HUES48 (cell line): ENCODE measurements at regions not wholly inside any gene's neighbourhood (a gene's known extent, or its start where the extent isn't known, plus 50 kb on each side); places are given as distances from the start of the nearest gene placed in this dataset.
"Not testable (repeated sequence)": the region's sequence is repeated elsewhere in the genome, so short reads cannot be mapped to it uniquely, and the experiment has no call there.

ENCODE experiments used
- H3K27ac ChIP-seq: one replicate; pipeline ENCODE4 v1.7.0; 2013; ENCODE audit warnings: low read depth, low read length, inconsistent platforms
- H3K27me3 ChIP-seq: 2 replicates; pipeline ENCODE4 v1.6.1; 2013; ENCODE audit warnings: mild to moderate bottlenecking, low read length; ENCODE audit not compliant: control insufficient read depth, insufficient read depth
- H3K36me3 ChIP-seq: 2 replicates; pipeline ENCODE4 v1.6.1; 2013; ENCODE audit warnings: low read length; ENCODE audit not compliant: control insufficient read depth, insufficient read depth
- H3K4me1 ChIP-seq: 2 replicates; pipeline ENCODE4 v1.6.1; 2013; ENCODE audit warnings: mild to moderate bottlenecking, low read length; ENCODE audit not compliant: control insufficient read depth, insufficient read depth
- H3K4me3 ChIP-seq: 2 replicates; pipeline ENCODE4 v1.5.1; 2013; ENCODE audit warnings: mild to moderate bottlenecking, low read depth, low read length
- H3K9ac ChIP-seq: 2 replicates; pipeline ENCODE4 v1.6.1; 2013; ENCODE audit warnings: mild to moderate bottlenecking, low read depth, low read length, moderate library complexity
- H3K9me3 ChIP-seq: 2 replicates; pipeline ENCODE4 v1.6.1; 2013; ENCODE audit warnings: low read length; ENCODE audit not compliant: control insufficient read depth, insufficient read depth

DNA sequence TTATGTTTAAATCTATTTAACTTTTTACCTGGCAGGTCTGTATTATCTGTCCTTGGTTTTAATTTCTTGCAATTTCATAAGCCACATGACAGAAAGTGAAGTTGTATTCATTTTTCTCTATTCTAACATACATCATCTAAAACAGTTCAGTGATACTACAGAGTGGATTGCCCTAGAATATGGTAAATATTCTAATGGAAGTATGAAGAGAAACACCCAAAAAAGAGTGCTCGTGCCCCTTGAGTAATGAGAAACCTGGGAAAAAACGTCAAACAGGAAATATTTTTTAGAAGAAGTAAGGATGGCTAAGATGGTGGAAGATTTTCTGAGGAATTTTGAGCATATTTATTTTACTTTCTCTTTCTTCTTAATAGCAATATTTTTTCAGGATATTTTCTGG is 261.1 kb upstream of the CBLB start:
- no peak overlapping the region for H3K9ac ChIP-seq
- H3K4me3 ChIP-seq = no peak overlapping the region
- H3K27me3 ChIP-seq = no peaks in the 10 kb centered on the region
- no peaks in the 10 kb centered on the region for H3K36me3 ChIP-seq
- no peaks in the 10 kb centered on the region for H3K9me3 ChIP-seq
- no peak overlapping the region for H3K27ac ChIP-seq
- H3K4me1 ChIP-seq = peaks cover 9% of the 10 kb centered on the region; the same call in 1 of the 2 replicates

DNA sequence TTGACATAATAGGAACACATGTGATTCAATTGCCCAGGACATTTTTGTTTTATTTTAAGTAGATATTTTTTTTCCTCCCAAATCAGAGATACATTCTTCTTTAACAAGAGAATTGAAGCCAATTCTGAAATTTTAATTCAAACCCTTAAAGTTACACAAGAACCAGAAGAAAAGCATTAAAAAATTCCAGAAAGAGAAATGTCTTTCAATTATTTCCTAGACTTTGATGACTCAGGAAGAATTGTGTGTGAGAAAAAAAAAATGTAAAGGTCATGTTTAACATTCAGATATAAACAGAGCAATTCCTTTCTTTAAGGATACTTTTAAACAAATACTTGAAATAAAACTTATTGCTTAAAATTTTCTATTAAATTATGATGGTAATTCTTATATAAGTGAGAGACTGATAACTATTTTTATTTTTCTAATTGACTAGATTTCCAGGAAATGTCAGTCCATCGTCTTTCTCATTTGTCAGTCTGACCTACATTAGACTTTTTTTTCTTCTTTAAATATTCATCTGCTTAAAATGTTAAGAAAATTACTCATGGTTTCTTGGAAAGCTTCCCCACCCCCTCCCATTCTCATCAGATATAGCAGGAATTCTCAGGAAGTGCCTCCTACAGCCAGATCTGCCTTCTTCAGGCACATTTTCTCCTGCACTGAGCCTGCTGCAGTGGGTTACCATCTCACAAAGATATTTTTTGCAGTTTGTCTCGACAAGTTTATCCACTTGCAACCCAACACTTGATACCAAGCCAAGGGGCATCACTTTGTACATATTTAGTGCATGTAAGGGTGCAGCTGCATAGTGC is 261.8 kb upstream of the CBLB start:
- H3K4me3 ChIP-seq = no peak overlapping the region
- H3K27ac ChIP-seq = no peak overlapping the region
- no peaks in the 10 kb centered on the region for H3K36me3 ChIP-seq
- H3K9ac ChIP-seq = no peak overlapping the region
- H3K4me1 ChIP-seq = peaks cover 9% of the 10 kb centered on the region; the same call in 1 of the 2 replicates
- H3K9me3 ChIP-seq = no peaks in the 10 kb centered on the region
- H3K27me3 ChIP-seq = no peaks in the 10 kb centered on the region

DNA sequence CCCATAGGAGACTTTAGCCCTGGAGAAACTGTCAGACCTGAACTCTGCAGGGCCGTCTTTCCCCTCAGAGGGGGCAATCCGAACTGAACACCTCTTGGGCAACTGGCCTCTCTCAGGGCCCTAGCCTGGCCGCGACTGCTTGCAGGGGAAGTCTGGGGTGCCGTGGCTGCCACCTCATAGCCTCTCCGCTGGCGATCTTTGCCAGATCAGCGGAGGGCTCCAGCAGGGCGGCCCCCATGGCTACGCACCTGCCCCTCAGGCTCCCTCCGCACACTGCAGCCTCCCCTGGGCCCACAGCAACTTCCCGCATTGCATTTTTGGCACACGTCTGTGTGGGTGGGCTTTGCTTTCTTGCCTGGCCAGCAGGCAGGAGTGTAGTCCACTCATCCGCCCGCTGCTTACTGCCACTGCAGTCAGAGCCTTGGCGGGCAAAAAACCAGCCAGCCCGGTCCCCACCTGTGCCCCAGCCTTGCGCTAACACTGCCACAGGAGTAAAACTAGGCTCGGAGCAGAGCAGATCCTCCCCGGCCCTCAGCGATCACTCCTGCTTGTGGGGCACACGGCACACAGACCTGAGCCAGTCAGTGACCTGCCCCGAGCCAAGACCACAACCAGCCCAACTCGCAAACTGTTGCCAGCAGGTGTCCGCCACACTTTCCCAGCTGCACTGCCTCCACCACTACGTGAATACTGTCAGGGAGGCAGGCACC is 266.8 kb upstream of the CBLB start:
- Histone ChIP-seq H3K4me1 (peaks cover 8% of the 10 kb centered on the region; the same call in 1 of the 2 replicates), H3K36me3 (no peaks in the 10 kb centered on the region), H3K4me3 (no peak overlapping the region), H3K27me3 (no peaks in the 10 kb centered on the region), H3K27ac (no peak overlapping the region), H3K9ac (no peak overlapping the region), H3K9me3 (no peaks in the 10 kb centered on the region)

DNA sequence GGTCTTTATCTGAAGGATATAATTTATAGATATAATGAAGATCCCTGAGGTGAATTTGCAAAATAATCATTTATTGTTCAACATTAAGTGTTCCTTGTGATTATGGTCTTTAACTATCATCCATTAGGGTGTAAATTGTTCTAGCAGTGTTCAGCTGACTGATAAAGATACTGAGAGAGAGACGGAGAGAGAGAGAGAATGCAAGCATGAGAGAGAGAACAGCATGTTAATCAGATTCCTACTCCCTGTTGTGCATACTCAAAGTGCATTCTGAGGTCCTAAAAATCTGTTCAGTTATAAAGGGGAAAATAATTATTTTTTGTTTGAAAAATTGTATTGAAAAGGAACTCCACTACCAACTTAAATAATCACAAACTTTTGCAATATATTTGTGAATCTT is 271.0 kb upstream of the CBLB start:
- H3K9me3 ChIP-seq = no peaks in the 10 kb centered on the region
- H3K27ac ChIP-seq = no peak overlapping the region
- H3K27me3 ChIP-seq = no peaks in the 10 kb centered on the region
- H3K36me3 ChIP-seq = no peaks in the 10 kb centered on the region
- H3K4me1 ChIP-seq = peaks cover 6% of the 10 kb centered on the region; the same call in 1 of the 2 replicates
- no peak overlapping the region for H3K9ac ChIP-seq
- H3K4me3 ChIP-seq = no peak overlapping the region

DNA sequence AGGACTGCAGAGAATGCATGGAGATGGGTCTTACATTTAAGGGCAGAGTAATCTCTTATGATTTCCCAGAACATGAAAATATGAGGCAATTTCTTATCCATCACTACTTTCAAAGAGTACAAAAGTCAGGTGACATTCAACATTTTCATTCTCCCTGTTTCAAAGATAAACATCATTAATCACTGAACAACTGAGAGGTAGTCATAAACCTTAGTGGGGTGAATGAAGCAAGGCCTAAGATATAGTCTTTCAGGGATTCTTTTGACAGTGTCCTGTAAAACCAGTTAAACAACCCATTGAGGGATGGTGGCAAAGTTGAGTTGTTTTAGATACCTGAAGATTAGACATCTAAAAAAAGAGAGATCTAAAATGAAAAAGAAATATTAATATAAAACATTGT is 271.6 kb upstream of the CBLB start:
- H3K27ac ChIP-seq = no peak overlapping the region
- no peaks in the 10 kb centered on the region; the same call in 1 of the 2 replicates for H3K9me3 ChIP-seq
- H3K9ac ChIP-seq = no peak overlapping the region
- H3K36me3 ChIP-seq = no peaks in the 10 kb centered on the region
- H3K4me1 ChIP-seq = peaks cover 6% of the 10 kb centered on the region; the same call in 1 of the 2 replicates
- no peaks in the 10 kb centered on the region for H3K27me3 ChIP-seq
- no peak overlapping the region for H3K4me3 ChIP-seq

DNA sequence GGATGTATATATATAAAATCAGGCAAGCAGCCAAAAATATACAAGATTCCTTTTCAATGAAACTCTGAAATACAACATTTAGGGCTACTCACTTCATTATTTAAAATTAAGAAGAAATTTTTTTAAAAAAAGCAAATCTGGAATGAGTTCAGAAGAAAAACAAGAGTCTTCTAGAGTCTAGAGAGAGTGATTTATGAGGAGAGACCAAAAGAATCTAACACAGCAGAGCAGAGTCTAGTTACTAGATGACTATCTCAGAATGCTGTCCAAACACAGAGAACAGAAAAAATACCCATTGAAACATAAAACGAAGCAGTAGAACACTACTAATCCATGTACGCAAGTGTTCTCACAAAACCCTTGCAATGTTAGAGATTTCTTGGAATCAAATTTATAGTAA is 275.2 kb upstream of the CBLB start:
- Histone ChIP-seq H3K4me1 (peaks cover 6% of the 10 kb centered on the region; the same call in 1 of the 2 replicates), H3K27me3 (no peaks in the 10 kb centered on the region), H3K36me3 (no peaks in the 10 kb centered on the region), H3K9ac (no peak overlapping the region), H3K4me3 (no peak overlapping the region), H3K9me3 (no peaks in the 10 kb centered on the region; the same call in 1 of the 2 replicates), H3K27ac (no peak overlapping the region)

DNA sequence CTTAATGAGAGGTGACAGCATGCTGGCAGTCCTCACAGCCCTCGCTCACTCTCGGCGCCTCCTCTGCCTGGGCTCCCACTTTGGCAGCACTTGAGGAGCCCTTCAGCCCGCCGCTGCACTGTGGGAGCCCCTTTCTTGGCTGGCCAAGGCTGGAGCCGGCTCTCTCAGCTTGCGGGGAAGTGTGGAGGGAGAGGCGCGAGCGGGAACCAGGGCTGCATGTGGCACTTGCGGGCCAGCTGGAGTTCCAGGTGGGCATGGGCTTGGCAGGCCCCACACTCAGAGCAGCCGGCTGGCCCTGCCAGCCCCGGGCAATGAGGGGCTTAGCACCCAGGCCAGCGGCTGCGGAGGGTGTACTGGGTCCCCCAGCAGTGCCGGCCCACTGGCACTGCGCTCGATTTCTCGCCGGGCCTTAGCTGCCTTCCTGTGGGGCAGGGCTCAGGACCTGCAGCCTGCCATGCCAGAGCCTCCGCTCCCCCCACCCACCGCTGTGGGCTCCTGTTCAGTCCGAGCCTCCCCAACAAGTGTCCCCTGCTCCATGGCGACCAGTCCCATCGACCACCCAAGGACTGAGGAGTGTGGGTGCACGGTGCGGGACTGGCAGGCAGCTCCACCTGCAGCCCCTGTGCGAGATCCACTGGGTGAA is 279.7 kb upstream of the CBLB start:
- not testable (repeated sequence) for H3K4me3 ChIP-seq, H3K27me3 ChIP-seq, H3K27ac ChIP-seq, H3K9ac ChIP-seq, H3K4me1 ChIP-seq, H3K9me3 ChIP-seq, H3K36me3 ChIP-seq

DNA sequence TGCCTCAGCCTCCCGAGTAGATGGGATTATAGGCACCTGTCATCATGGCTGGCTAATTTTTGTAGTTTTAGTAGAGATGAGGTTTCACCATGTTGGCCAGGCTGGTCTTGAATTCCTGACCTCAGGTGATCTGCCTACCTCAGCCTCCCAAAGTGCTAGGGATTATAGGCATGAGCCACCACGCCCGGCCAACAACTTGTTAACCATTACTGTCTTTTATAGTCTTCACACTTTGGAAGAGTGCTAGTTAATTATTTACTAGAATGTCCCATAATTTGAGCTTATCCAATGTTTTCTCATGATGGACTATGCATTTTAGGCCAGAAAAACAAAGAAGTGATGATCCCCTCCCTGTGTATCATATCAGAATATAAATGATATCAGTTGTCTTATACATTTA is 288.6 kb upstream of the CBLB start:
- H3K4me3 ChIP-seq = no peak overlapping the region
- no peaks in the 10 kb centered on the region for H3K4me1 ChIP-seq
- H3K9me3 ChIP-seq = no peaks in the 10 kb centered on the region
- H3K9ac ChIP-seq = no peak overlapping the region
- H3K36me3 ChIP-seq = no peaks in the 10 kb centered on the region
- no peaks in the 10 kb centered on the region for H3K27me3 ChIP-seq
- H3K27ac ChIP-seq = no peak overlapping the region

DNA sequence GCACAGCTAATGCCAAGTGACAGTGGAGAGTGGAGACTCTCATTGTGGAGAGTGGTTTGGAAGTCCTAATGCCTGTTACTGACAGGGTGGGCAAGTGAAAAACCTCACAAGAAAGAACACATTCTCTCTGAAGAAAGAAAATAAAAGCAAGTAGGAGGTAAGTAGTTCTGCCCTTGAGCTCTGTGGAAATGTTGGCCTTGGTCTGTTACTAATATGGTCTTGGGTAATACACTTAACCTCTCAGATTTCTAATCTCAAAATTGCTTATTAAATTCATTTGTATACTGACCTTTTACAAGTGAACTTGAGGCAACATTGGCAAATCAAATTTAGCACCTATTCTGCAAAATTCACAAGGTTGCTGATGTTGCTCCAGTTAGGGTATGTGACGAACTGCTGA is 291.6 kb upstream of the CBLB start:
- Histone ChIP-seq H3K36me3 (no peaks in the 10 kb centered on the region), H3K9me3 (no peaks in the 10 kb centered on the region), H3K27ac (no peak overlapping the region), H3K27me3 (no peaks in the 10 kb centered on the region), H3K4me3 (no peak overlapping the region), H3K4me1 (no peaks in the 10 kb centered on the region; the same call in 1 of the 2 replicates), H3K9ac (no peak overlapping the region)

DNA sequence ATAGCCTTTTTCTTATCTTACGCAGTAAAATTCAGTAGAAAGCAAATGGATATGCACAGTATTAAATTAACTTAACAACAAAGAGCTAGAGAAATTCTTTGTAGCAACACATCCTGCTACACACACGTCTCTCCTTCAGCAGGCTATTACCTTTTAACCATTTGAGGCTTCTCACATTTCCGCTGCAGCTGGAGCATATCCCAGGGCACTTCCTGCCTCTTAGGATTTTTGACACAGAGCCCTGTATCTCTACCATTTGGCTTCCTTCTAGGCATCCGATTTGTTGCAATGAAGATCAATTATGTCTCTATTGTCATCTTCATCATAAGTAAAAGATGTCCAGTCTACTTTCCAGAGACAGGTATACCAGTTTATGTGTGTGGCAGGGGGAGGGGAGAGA is 292.4 kb upstream of the CBLB start:
- Histone ChIP-seq H3K27ac (no peak overlapping the region), H3K27me3 (no peaks in the 10 kb centered on the region), H3K9ac (no peak overlapping the region), H3K9me3 (no peaks in the 10 kb centered on the region), H3K4me3 (no peak overlapping the region), H3K4me1 (no peaks in the 10 kb centered on the region; the same call in 1 of the 2 replicates), H3K36me3 (no peaks in the 10 kb centered on the region)

DNA sequence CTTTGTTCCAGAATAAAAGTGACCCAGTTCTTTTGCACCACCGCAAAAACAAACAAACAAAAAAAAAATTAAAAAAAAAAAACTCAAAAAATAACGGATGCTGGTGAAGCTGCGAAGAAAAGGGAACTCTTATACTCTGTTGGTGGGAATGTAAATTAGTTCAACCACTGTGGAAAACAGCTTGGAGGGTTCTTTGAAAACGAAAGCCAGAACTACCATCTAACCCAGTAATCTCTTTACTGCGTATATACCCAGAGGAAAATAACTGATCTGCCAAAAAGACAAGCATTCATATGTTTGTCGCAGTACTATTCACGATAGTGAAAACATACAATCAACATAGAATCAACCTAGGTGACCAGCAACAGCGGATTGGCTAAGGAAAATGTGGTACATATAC is 298.9 kb upstream of the CBLB start:
- Histone ChIP-seq H3K36me3 (no peaks in the 10 kb centered on the region), H3K4me3 (no peak overlapping the region), H3K4me1 (peaks cover 10% of the 10 kb centered on the region; the same call in 1 of the 2 replicates), H3K9ac (no peak overlapping the region), H3K9me3 (no peaks in the 10 kb centered on the region), H3K27ac (no peak overlapping the region), H3K27me3 (no peaks in the 10 kb centered on the region)
